B cell (primary cell): ENCODE measurements at regions not wholly inside any gene's neighbourhood (a gene's known extent, or its start where the extent isn't known, plus 50 kb on each side); places are given as distances from the start of the nearest gene placed in this dataset.

Source experiments
- ATAC-seq: fragments of 200-7000 bp; cut with Tn5 transposase; one replicate; pipeline ENCODE4 v1.10.0; 2021; ENCODE audit warnings: low read depth, mild to moderate bottlenecking, moderate number of reproducible peaks, moderate library complexity
- CTCF ChIA-PET: fragments of 350-600 bp; sonication (Branson Sonifier 250); formaldehyde crosslinking; loops from one replicate; lab custom pipeline; 2021; ENCODE audit warnings: antibody characterized with exemption, inconsistent platforms; lab: Charles Lee
- POLR2A ChIA-PET: fragments of 350-600 bp; sonication (Branson Sonifier 250); formaldehyde crosslinking; loops from one replicate; lab custom pipeline; 2021; ENCODE audit warnings: antibody characterized with exemption; lab: Charles Lee
- DNase-seq: peaks from one replicate; pipeline ENCODE4 v3.0.0; 2013
- H2AFZ ChIP-seq: 2 replicates; pipeline ENCODE4 v1.6.1; 2012; ENCODE audit warnings: mild to moderate bottlenecking, low read depth, low read length; ENCODE audit not compliant: insufficient read depth, poor library complexity, severe bottlenecking
- H3K27ac ChIP-seq, 2 donors: 1 replicate in 1 of 2; 2 replicates in 1 of 2; pipeline ENCODE4 v1.5.1; 2012 to 2013; ENCODE audit warnings: low read length in 2 of 2, mild to moderate bottlenecking in 2 of 2, moderate library complexity in 1 of 2
- H3K27me3 ChIP-seq, 4 experiments: fragments of 200-600 bp in 1 of 4; sonication (generic) in 1 of 4; replicated peaks in 1 of 4; 1 replicate in 2 of 4; 2 replicates in 2 of 4; pipeline versions ENCODE4 v1.6.1 to v1.7.0; 2013 to 2016; ENCODE audit warnings: low read length in 3 of 4, mild to moderate bottlenecking in 2 of 4, mixed read lengths in 1 of 4, moderate library complexity in 1 of 4; ENCODE audit not compliant: insufficient read depth in 4 of 4, control insufficient read depth in 3 of 4; ENCODE audit errors: control extremely low read depth in 1 of 4
- H3K36me3 ChIP-seq, 2 experiments: replicated peaks in 1 of 2; 1 replicate in 1 of 2; 2 replicates in 1 of 2; pipeline versions ENCODE4 v1.6.1 to v1.7.1; 2013; ENCODE audit warnings: low read length in 1 of 2; ENCODE audit not compliant: insufficient read depth in 2 of 2, control insufficient read depth in 1 of 2; ENCODE audit errors: control extremely low read depth in 1 of 2, extremely low read depth in 1 of 2
- H3K4me1 ChIP-seq, 2 donors: fragments of 200-600 bp in 1 of 2; sonication (generic) in 1 of 2; 1 replicate in 1 of 2; 2 replicates in 1 of 2; pipeline versions ENCODE4 v1.5.1 to v1.6.1; 2013 to 2017; ENCODE audit warnings: low read length in 2 of 2; ENCODE audit not compliant: control insufficient read depth in 2 of 2, insufficient read depth in 2 of 2
- H3K4me2 ChIP-seq: replicated peaks from 2 replicates; pipeline ENCODE3; 2012; ENCODE audit warnings: mild to moderate bottlenecking, low read depth, low read length; ENCODE audit not compliant: poor library complexity, severe bottlenecking
- H3K4me3 ChIP-seq, 5 experiments: fragments of 200-600 bp in 1 of 5; sonication (generic) in 1 of 5; 1 replicate in 3 of 5; 2 replicates in 2 of 5; pipeline versions ENCODE4 v1.5.1 to v1.7.0; 2011 to 2016; ENCODE audit warnings: low read length in 4 of 5, mild to moderate bottlenecking in 4 of 5, low read depth in 2 of 5, control low read depth in 1 of 5, moderate library complexity in 1 of 5; ENCODE audit not compliant: insufficient read depth in 1 of 5; ENCODE audit errors: control extremely low read depth in 1 of 5, extremely low read depth in 1 of 5
- H3K79me2 ChIP-seq: fragments of 200-600 bp; sonication (generic); one replicate; pipeline ENCODE4 v1.6.0; 2016; ENCODE audit warnings: low read length; ENCODE audit not compliant: control insufficient read depth, insufficient read depth
- H3K9ac ChIP-seq: fragments of 200-600 bp; sonication (generic); 2 replicates; pipeline ENCODE4 v1.6.1; 2017; ENCODE audit warnings: mild to moderate bottlenecking, low read length, moderate library complexity
- H3K9me3 ChIP-seq, 3 donors: one replicate each; pipeline versions ENCODE4 v1.6.1 to v1.7.1; 2013; ENCODE audit warnings: low read length in 2 of 3; ENCODE audit not compliant: control insufficient read depth in 2 of 3, insufficient read depth in 1 of 3; ENCODE audit errors: control extremely low read depth in 1 of 3
- H4K20me1 ChIP-seq: 2 replicates; pipeline ENCODE4 v1.6.0; 2012; ENCODE audit warnings: mild to moderate bottlenecking, low read length; ENCODE audit not compliant: insufficient read depth, control insufficient read depth, poor library complexity, severe bottlenecking
- H3K27ac Mint-ChIP-seq: one replicate; pipeline ENCODE4 v1.8.0; 2021; ENCODE audit warnings: mixed read lengths
- H3K27me3 Mint-ChIP-seq: one replicate; pipeline ENCODE4 v1.8.0; 2021; ENCODE audit warnings: mixed read lengths
- H3K4me1 Mint-ChIP-seq: one replicate; pipeline ENCODE4 v1.8.0; 2021; ENCODE audit warnings: mixed read lengths
- H3K4me3 Mint-ChIP-seq: one replicate; pipeline ENCODE4 v1.8.0; 2021; ENCODE audit warnings: mixed read lengths
- H3K9me3 Mint-ChIP-seq: one replicate; pipeline ENCODE4 v1.8.0; 2022; ENCODE audit warnings: mixed read lengths; ENCODE audit not compliant: insufficient read depth
- EZH2 ChIP-seq: IDR thresholded peaks from 2 replicates; pipeline ENCODE4 v1.6.1; 2012; ENCODE audit warnings: borderline replicate concordance, low read depth, mild to moderate bottlenecking, moderate library complexity, low read length; ENCODE audit not compliant: insufficient read depth, poor library complexity, severe bottlenecking
- WGBS: methylation state at CpG from one replicate; pipeline ENCODE4 v1.1.5; 2013; ENCODE audit warnings: missing lambda C conversion rate; ENCODE audit not compliant: insufficient coverage; 5-methylcytosine and 5-hydroxymethylcytosine counted together
- intact Hi-C: fragments of 100-400 bp; cut with micrococcal nuclease; formaldehyde crosslinking; loops from one replicate; pipeline ENCODE4 v1.10.0; 2022
- TF ChIP-seq, protein P1 (sequence below): fragments of 200-600 bp; IDR thresholded peaks from one replicate; pipeline ENCODE4 v1.8.0; 2022; ENCODE audit warnings: antibody characterized with exemption, mild to moderate bottlenecking

DNA sequence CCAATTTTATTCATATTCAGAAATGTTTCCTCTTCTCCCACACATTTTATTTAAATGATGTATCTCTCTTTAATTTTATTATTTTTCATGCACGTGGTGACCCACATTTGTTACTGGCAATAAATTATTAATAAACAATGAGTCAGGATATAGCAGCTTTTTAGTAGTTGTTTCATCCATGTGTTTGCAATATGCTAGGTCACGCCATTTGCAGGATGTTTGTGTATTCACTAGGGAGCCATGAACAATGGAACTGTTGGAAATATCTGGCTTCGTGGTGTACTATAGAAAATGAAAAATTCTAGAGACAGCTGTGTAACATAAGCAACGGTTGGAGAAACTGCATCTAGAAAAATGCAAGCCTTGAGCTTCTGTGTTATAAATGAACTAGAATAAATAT lies 176.0 kb upstream of the COL3A1 start:
- POLR2A ChIA-PET = no interaction called here
- Histone ChIP-seq H3K9me3 (no peaks in the 10 kb centered on the region), H3K79me2 (no peaks in the 10 kb centered on the region), H3K36me3 (no peaks in the 10 kb centered on the region), H2AFZ (no peak overlapping the region), H3K4me2 (no peak overlapping the region), H3K4me1 (no peaks in the 10 kb centered on the region), H3K9ac (no peak overlapping the region), H3K4me3 (no peak overlapping the region), H3K27ac (no peak overlapping the region), H4K20me1 (no peaks in the 10 kb centered on the region), H3K27me3 (no peaks in the 10 kb centered on the region)
- 89% methylated on average over 1 of the region's 4 CpGs for whole genome bisulfite sequencing
- no peak overlapping the region for H3K27ac Mint-ChIP-seq
- TF ChIP-seq EZH2 = no peak
- TF ChIP-seq, protein P1, sequence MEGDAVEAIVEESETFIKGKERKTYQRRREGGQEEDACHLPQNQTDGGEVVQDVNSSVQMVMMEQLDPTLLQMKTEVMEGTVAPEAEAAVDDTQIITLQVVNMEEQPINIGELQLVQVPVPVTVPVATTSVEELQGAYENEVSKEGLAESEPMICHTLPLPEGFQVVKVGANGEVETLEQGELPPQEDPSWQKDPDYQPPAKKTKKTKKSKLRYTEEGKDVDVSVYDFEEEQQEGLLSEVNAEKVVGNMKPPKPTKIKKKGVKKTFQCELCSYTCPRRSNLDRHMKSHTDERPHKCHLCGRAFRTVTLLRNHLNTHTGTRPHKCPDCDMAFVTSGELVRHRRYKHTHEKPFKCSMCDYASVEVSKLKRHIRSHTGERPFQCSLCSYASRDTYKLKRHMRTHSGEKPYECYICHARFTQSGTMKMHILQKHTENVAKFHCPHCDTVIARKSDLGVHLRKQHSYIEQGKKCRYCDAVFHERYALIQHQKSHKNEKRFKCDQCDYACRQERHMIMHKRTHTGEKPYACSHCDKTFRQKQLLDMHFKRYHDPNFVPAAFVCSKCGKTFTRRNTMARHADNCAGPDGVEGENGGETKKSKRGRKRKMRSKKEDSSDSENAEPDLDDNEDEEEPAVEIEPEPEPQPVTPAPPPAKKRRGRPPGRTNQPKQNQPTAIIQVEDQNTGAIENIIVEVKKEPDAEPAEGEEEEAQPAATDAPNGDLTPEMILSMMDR = no peak
- H3K4me3 Mint-ChIP-seq = no peak overlapping the region
- DNase-seq (no peak), ATAC-seq (no peak)
- intact Hi-C loops = no loop called here
- CTCF ChIA-PET = no interaction called here
- H3K9me3 Mint-ChIP-seq = peaks cover 4% of the 10 kb centered on the region
- no peaks in the 10 kb centered on the region for H3K4me1 Mint-ChIP-seq
- H3K27me3 Mint-ChIP-seq = no peaks in the 10 kb centered on the region

DNA sequence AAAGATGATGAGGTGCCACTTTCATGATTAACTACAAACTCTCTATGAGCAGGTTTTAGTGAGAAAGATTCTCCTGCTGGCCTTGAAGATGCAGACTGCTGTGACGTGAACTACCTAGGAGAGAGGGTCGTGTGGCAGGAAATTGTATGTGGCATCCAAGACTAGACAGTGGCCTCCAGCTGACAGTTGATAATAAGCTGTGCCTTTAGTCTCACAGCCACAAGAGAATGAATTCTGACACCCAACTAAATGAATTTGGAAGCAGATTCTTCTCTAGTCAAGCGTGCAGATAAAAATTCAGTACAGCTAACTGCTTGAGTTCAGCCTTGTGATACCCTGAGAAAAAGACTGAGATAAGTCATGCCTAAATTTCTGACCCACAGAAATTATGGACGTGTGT lies 169.0 kb upstream of the COL3A1 start:
- ATAC-seq (no peak), DNase-seq (no peak)
- TF ChIP-seq, protein P1 = no peak
- no peaks in the 10 kb centered on the region for H3K79me2 ChIP-seq
- peaks cover 10% of the 10 kb centered on the region for H3K9me3 Mint-ChIP-seq
- H3K4me2 ChIP-seq = no peak overlapping the region
- no peaks in the 10 kb centered on the region for H3K4me1 ChIP-seq
- H4K20me1 ChIP-seq = no peaks in the 10 kb centered on the region
- no peak overlapping the region for H3K4me3 ChIP-seq
- H3K27me3 ChIP-seq = no peaks in the 10 kb centered on the region
- ChIA-PET CTCF (no interaction called here), POLR2A (no interaction called here)
- 80% methylated on average over 2 of the region's 4 CpGs for WGBS
- intact Hi-C loops = no loop called here
- no peak overlapping the region for H3K27ac ChIP-seq
- H3K27me3 Mint-ChIP-seq = no peaks in the 10 kb centered on the region
- H3K4me3 Mint-ChIP-seq = no peak overlapping the region
- H3K4me1 Mint-ChIP-seq = no peaks in the 10 kb centered on the region
- H2AFZ ChIP-seq = no peak overlapping the region
- H3K9ac ChIP-seq = no peak overlapping the region
- H3K27ac Mint-ChIP-seq = no peak overlapping the region
- no peaks in the 10 kb centered on the region for H3K36me3 ChIP-seq
- H3K9me3 ChIP-seq = peaks cover 0 to 2% (median 0%) of the 10 kb centered on the region in 3 donors
